Panc1 (cell line): ENCODE measurements at regions not wholly inside any gene's neighbourhood (a gene's known extent, or its start where the extent isn't known, plus 50 kb on each side); places are given as distances from the start of the nearest gene placed in this dataset.

Experiments
- POLR2AphosphoS5 ChIP-seq: IDR thresholded peaks from 2 replicates; pipeline ENCODE4 v1.6.1; 2012; ENCODE audit warnings: mild to moderate bottlenecking, low read depth, low read length, moderate library complexity
- SIN3A ChIP-seq: IDR thresholded peaks from 2 replicates; pipeline ENCODE4 v1.6.1; 2012; ENCODE audit warnings: low read depth, mild to moderate bottlenecking, low read length, moderate library complexity, borderline replicate concordance; ENCODE audit not compliant: insufficient read depth
- TCF7L2 ChIP-seq: IDR thresholded peaks from 2 replicates; pipeline ENCODE4 v1.6.1; 2011; ENCODE audit warnings: mild to moderate bottlenecking, low read depth, low read length, inconsistent platforms
- TF ChIP-seq, protein P1 (sequence below): fragments of 450-650 bp; IDR thresholded peaks from 2 replicates; pipeline ENCODE4 v1.5.1; 2017; ENCODE audit warnings: mild to moderate bottlenecking
- TF ChIP-seq, protein P2 (sequence below), 2 experiments: IDR thresholded peaks; 2 replicates each; pipeline ENCODE4 v1.6.1; 2011 to 2012; ENCODE audit warnings: low read depth in 2 of 2, control low read depth in 1 of 2, low read length in 1 of 2, mild to moderate bottlenecking in 1 of 2, moderate library complexity in 1 of 2; ENCODE audit not compliant: insufficient read depth in 1 of 2

DNA sequence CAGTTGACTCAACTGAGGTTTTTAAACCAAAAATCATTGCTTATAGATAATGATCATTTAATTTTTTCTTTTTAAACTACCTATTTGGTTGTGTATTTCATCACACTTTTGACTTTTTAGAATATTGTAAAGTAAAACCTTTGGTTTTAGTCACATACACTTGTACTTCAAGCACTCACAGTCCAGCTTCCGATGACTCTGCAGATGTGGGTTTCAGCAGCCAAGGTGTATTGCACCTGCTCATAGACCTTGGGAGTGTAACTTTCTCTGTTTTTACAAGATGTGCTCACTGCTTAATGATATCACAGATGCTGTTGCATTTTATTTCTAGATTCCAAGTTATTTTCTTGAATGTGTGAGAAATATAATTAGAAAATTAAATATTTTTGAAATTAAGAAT is 188.3 kb upstream of the SLC38A2 start:
- TF ChIP-seq, protein P1, sequence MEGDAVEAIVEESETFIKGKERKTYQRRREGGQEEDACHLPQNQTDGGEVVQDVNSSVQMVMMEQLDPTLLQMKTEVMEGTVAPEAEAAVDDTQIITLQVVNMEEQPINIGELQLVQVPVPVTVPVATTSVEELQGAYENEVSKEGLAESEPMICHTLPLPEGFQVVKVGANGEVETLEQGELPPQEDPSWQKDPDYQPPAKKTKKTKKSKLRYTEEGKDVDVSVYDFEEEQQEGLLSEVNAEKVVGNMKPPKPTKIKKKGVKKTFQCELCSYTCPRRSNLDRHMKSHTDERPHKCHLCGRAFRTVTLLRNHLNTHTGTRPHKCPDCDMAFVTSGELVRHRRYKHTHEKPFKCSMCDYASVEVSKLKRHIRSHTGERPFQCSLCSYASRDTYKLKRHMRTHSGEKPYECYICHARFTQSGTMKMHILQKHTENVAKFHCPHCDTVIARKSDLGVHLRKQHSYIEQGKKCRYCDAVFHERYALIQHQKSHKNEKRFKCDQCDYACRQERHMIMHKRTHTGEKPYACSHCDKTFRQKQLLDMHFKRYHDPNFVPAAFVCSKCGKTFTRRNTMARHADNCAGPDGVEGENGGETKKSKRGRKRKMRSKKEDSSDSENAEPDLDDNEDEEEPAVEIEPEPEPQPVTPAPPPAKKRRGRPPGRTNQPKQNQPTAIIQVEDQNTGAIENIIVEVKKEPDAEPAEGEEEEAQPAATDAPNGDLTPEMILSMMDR, result no peak
- TF ChIP-seq TCF7L2 (no peak), POLR2AphosphoS5 (no peak), SIN3A (no peak)
- TF ChIP-seq, protein P2, sequence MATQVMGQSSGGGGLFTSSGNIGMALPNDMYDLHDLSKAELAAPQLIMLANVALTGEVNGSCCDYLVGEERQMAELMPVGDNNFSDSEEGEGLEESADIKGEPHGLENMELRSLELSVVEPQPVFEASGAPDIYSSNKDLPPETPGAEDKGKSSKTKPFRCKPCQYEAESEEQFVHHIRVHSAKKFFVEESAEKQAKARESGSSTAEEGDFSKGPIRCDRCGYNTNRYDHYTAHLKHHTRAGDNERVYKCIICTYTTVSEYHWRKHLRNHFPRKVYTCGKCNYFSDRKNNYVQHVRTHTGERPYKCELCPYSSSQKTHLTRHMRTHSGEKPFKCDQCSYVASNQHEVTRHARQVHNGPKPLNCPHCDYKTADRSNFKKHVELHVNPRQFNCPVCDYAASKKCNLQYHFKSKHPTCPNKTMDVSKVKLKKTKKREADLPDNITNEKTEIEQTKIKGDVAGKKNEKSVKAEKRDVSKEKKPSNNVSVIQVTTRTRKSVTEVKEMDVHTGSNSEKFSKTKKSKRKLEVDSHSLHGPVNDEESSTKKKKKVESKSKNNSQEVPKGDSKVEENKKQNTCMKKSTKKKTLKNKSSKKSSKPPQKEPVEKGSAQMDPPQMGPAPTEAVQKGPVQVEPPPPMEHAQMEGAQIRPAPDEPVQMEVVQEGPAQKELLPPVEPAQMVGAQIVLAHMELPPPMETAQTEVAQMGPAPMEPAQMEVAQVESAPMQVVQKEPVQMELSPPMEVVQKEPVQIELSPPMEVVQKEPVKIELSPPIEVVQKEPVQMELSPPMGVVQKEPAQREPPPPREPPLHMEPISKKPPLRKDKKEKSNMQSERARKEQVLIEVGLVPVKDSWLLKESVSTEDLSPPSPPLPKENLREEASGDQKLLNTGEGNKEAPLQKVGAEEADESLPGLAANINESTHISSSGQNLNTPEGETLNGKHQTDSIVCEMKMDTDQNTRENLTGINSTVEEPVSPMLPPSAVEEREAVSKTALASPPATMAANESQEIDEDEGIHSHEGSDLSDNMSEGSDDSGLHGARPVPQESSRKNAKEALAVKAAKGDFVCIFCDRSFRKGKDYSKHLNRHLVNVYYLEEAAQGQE (IDR thresholded peaks at IDR 0.05; ENCODE audit: insufficient read depth in 1 of 2, low read depth in 2 of 2, low read length in 1 of 2), result no peak
